Adrenal gland (tissue), 9 donors: ENCODE measurements at regions not wholly inside any gene's neighbourhood (a gene's known extent, or its start where the extent isn't known, plus 50 kb on each side); places are given as distances from the start of the nearest gene placed in this dataset.

Source experiments
- DNase-seq, 7 donors: peaks; one replicate each; pipeline ENCODE4 v3.0.0-alpha.2; 2019 to 2020
- H3K27ac ChIP-seq, 5 donors: fragments of 200-600 bp; sonication (generic) in 4 of 5; 1 replicate in 3 of 5; 2 replicates in 2 of 5; pipeline versions ENCODE4 v1.5.1 to v1.8.0; 2016 to 2020; ENCODE audit warnings: mild to moderate bottlenecking in 1 of 5
- H3K27me3 ChIP-seq: fragments of 200-600 bp; 2 replicates; pipeline ENCODE4 v1.8.0; 2021
- H3K36me3 ChIP-seq, 2 donors: fragments of 200-600 bp; replicated peaks in 1 of 2; 1 replicate in 1 of 2; 2 replicates in 1 of 2; pipeline versions ENCODE4 v1.5.1 to v1.8.0; 2018 to 2022
- H3K4me1 ChIP-seq, 2 donors: fragments of 200-600 bp; replicated peaks in 1 of 2; 1 replicate in 1 of 2; 2 replicates in 1 of 2; pipeline versions ENCODE4 v1.5.1 to v1.8.0; 2018 to 2021
- H3K4me3 ChIP-seq, 4 donors: fragments of 200-600 bp; sonication (generic) in 3 of 4; one replicate each; pipeline ENCODE4 v1.5.1; 2016 to 2018
- H3K9me3 ChIP-seq, 3 donors: fragments of 200-600 bp; sonication (generic) in 1 of 3; replicated peaks in 1 of 3; 1 replicate in 2 of 3; 2 replicates in 1 of 3; pipeline versions ENCODE4 v1.5.1 to v1.8.0; 2016 to 2021
- CTCF ChIP-seq, 6 experiments: fragments of 450-650 bp in 4 of 6; fragments of 200-600 bp in 2 of 6; sonication (generic) in 1 of 6; IDR thresholded peaks; 1 replicate in 5 of 6; 2 replicates in 1 of 6; pipeline versions ENCODE4 v1.5.1 to v1.8.0; 2016 to 2021; ENCODE audit warnings: antibody characterized with exemption in 6 of 6, mild to moderate bottlenecking in 2 of 6, moderate library complexity in 1 of 6
- POLR2A ChIP-seq, 2 donors: fragments of 450-650 bp; IDR thresholded peaks; one replicate each; pipeline ENCODE4 v1.6.1; 2017; ENCODE audit warnings: antibody characterized with exemption in 2 of 2, mild to moderate bottlenecking in 2 of 2, moderate library complexity in 1 of 2
- WGBS, 4 donors: extraction: QIAGEN DNeasy Blood & Tissue Kit in 2 of 4; methylation state at CpG; one replicate each; pipeline versions ENCODE4 v1.1.5 to v1.1.7; 2013 to 2017; 5-methylcytosine and 5-hydroxymethylcytosine counted together
- intact Hi-C, 2 donors: fragments of 100-400 bp; cut with DNase I; formaldehyde crosslinking; loops; one replicate each; pipeline versions ENCODE4 v1.14.1 to v1.15.0; 2022 to 2023
- donor health status: healthy with polysubstance abuse.
- donor health status: Bipolar disorder and iron deficiency.
- donor health status: DM: yes; HTN: yes; CAD: no.
- donor health status: DM: no; HTN: no; CAD: no.
- donor health status: DM: no; HTN: no; CAD: no.

- no peaks in the 10 kb centered on the region for H3K4me1 ChIP-seq
- intact Hi-C loops: no loop called here
- no peaks in the 10 kb centered on the region for H3K27me3 ChIP-seq
- DNase-seq: no peak
- no peak overlapping the region for H3K4me3 ChIP-seq
- no peak for TF ChIP-seq CTCF (IDR thresholded peaks at IDR 0.05)
- 41 to 69% (median 64%) methylated on average over 2 of the region's 2 CpGs for WGBS, 4 donors
- H3K27ac ChIP-seq: no peak overlapping the region
- no peaks in the 10 kb centered on the region for H3K36me3 ChIP-seq
- H3K9me3 ChIP-seq: no peaks in the 10 kb centered on the region
Observed at GRCh38 chr18:42586601-42587000, 528.9 kb downstream of the RIT2 start.

GRCh38 chr18:42588786-42589185, 526.7 kb downstream of the RIT2 start:
- Histone ChIP-seq H3K27ac (no peak overlapping the region), H3K4me1 (no peaks in the 10 kb centered on the region), H3K27me3 (no peaks in the 10 kb centered on the region), H3K4me3 (no peak overlapping the region), H3K9me3 (no peaks in the 10 kb centered on the region), H3K36me3 (no peaks in the 10 kb centered on the region)
- intact Hi-C loops: no loop called here
- no peak for TF ChIP-seq CTCF (IDR thresholded peaks at IDR 0.05)
- no peak for TF ChIP-seq POLR2A (IDR thresholded peaks at IDR 0.05)
- WGBS, 4 donors: 62 to 67% (median 66%) methylated on average over 3 of the region's 3 CpGs
- DNase-seq: no peak

- Histone ChIP-seq H3K9me3 (no peaks in the 10 kb centered on the region), H3K27me3 (no peaks in the 10 kb centered on the region), H3K27ac (no peak overlapping the region), H3K4me3 (no peak overlapping the region), H3K4me1 (no peaks in the 10 kb centered on the region), H3K36me3 (no peaks in the 10 kb centered on the region)
- DNase-seq: no peak
- intact Hi-C loops: no loop called here
- TF ChIP-seq CTCF (IDR thresholded peaks at IDR 0.05): no peak
- no peak for TF ChIP-seq POLR2A (IDR thresholded peaks at IDR 0.05)
Observed at GRCh38 chr18:42604820-42605219, 510.7 kb downstream of the RIT2 start.

GRCh38 chr18:42606886-42607495, 508.5 kb downstream of the RIT2 start:
- Histone ChIP-seq H3K27ac (no peak overlapping the region), H3K4me3 (no peak overlapping the region), H3K36me3 (no peaks in the 10 kb centered on the region), H3K4me1 (no peaks in the 10 kb centered on the region), H3K27me3 (no peaks in the 10 kb centered on the region), H3K9me3 (no peaks in the 10 kb centered on the region)
- intact Hi-C loops: no loop called here
- WGBS, 4 donors: 75 to 89% (median 86%) methylated on average over 4 of the region's 4 CpGs
- TF ChIP-seq CTCF (IDR thresholded peaks at IDR 0.05) (no peak), POLR2A (IDR thresholded peaks at IDR 0.05) (no peak)
- DNase-seq: no peak
